ENCODE measurements at regions not wholly inside any gene's neighbourhood (a gene's known extent, or its start where the extent isn't known, plus 50 kb on each side); places are given as distances from the start of the nearest gene placed in this dataset.
"Not testable (repeated sequence)": the region's sequence is repeated elsewhere in the genome, so short reads cannot be mapped to it uniquely, and the experiment has no call there.

GRCh38 chr6:145559836-145560235 is 175.5 kb downstream of the EPM2A start:
- no peak overlapping the region for H3K27ac ChIP-seq
- TF ChIP-seq CTCF (IDR thresholded peaks at IDR 0.05) (no peak), ZFX (IDR thresholded peaks at IDR 0.05; ENCODE audit: borderline replicate concordance) (no peak)

GRCh38 chr6:145561095-145562072 is 173.9 kb downstream of the EPM2A start:
- H3K27ac ChIP-seq: no peak overlapping the region
- TF ChIP-seq ZFX (IDR thresholded peaks at IDR 0.05; ENCODE audit: borderline replicate concordance) (no peak), CTCF (IDR thresholded peaks at IDR 0.05) (no peak)

GRCh38 chr6:145562771-145563615 is 172.3 kb downstream of the EPM2A start:
- TF ChIP-seq CTCF (IDR thresholded peaks at IDR 0.05) (no peak), ZFX (IDR thresholded peaks at IDR 0.05; ENCODE audit: borderline replicate concordance) (no peak)
- H3K27ac ChIP-seq: no peak overlapping the region

- no peak overlapping the region for H3K27ac ChIP-seq
- no peak for TF ChIP-seq ZFX (IDR thresholded peaks at IDR 0.05; ENCODE audit: borderline replicate concordance)
- no peak for TF ChIP-seq CTCF (IDR thresholded peaks at IDR 0.05)
Observed at GRCh38 chr6:145564553-145564952, 170.8 kb downstream of the EPM2A start.

- H3K27ac ChIP-seq: no peak overlapping the region
- no peak for TF ChIP-seq CTCF (IDR thresholded peaks at IDR 0.05)
- TF ChIP-seq ZFX (IDR thresholded peaks at IDR 0.05; ENCODE audit: borderline replicate concordance): no peak
Observed at GRCh38 chr6:145567684-145568252, 167.6 kb downstream of the EPM2A start.

- TF ChIP-seq CTCF (IDR thresholded peaks at IDR 0.05) (no peak), ZFX (IDR thresholded peaks at IDR 0.05; ENCODE audit: borderline replicate concordance) (no peak)
- no peak overlapping the region for H3K27ac ChIP-seq
Observed at GRCh38 chr6:145569140-145569539, 166.2 kb downstream of the EPM2A start.

GRCh38 chr6:145570336-145570735 is 165.0 kb downstream of the EPM2A start:
- not testable (repeated sequence) for H3K27ac ChIP-seq

GRCh38 chr6:145574269-145574668 is 161.1 kb downstream of the EPM2A start:
- not testable (repeated sequence) for H3K27ac ChIP-seq

Data from 22Rv1 (cell line).